GM12865 (cell line): ENCODE measurements at regions not wholly inside any gene's neighbourhood (a gene's known extent, or its start where the extent isn't known, plus 50 kb on each side); places are given as distances from the start of the nearest gene placed in this dataset.

Source experiments
- DNase-seq: peaks from one replicate; pipeline ENCODE4 v3.0.0; 2010; ENCODE audit warnings: low read depth
- H3K4me3 ChIP-seq: 2 replicates; pipeline ENCODE4 v1.5.1; 2011; ENCODE audit warnings: mild to moderate bottlenecking, low read depth, low read length, control low read depth
- TF ChIP-seq, protein P1 (sequence below): IDR thresholded peaks from 2 replicates; pipeline ENCODE4 v1.5.1; 2011; ENCODE audit warnings: low read length, control low read depth, low read depth, inconsistent platforms; ENCODE audit not compliant: insufficient read depth; ENCODE audit errors: missing control alignments

DNA sequence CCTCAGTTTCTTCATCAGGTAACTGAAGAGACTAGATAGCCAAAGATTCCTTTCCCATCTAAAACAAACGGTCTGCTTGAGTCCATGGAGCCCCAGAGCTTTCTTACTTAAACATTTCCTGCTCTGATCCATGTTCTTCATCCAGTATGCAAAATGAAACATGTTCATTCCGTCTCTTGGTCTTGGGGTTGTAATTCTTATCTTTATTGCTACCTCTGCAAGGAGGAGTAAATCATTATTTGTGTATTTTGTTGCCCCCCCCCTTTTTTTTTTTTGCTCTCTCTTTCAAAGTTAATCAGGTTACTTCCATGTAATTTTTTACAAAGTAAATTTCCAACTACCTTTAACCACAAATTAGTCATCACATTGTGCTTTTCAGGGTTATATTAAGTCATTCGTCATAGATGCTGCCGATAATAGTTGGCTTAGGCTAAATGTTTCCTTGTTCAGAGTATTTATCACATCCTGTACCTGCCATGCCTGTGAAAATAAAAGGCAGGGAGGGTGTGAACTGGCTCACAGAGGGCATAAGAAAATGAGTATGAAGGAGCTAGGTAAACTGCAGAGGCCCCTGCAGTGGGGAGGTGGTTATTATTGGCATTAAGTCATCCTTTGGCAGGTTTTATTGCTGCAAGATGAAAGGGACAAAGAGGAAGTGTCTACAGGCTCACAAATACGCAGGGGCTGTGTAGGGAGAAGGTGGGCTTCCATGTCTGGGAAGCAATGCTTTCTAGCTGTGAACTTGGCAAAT lies 76.7 kb upstream of the HS3ST1 start:
- TF ChIP-seq, protein P1, sequence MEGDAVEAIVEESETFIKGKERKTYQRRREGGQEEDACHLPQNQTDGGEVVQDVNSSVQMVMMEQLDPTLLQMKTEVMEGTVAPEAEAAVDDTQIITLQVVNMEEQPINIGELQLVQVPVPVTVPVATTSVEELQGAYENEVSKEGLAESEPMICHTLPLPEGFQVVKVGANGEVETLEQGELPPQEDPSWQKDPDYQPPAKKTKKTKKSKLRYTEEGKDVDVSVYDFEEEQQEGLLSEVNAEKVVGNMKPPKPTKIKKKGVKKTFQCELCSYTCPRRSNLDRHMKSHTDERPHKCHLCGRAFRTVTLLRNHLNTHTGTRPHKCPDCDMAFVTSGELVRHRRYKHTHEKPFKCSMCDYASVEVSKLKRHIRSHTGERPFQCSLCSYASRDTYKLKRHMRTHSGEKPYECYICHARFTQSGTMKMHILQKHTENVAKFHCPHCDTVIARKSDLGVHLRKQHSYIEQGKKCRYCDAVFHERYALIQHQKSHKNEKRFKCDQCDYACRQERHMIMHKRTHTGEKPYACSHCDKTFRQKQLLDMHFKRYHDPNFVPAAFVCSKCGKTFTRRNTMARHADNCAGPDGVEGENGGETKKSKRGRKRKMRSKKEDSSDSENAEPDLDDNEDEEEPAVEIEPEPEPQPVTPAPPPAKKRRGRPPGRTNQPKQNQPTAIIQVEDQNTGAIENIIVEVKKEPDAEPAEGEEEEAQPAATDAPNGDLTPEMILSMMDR = no peak
- no peak overlapping the region for H3K4me3 ChIP-seq
- DNase-seq = no peak

- TF ChIP-seq, protein P1 = no peak
- no peak overlapping the region for H3K4me3 ChIP-seq
- DNase-seq = no peak
Observed at GRCh38 chr4:11503166-11503565, 74.5 kb upstream of the HS3ST1 start.

GRCh38 chr4:11497972-11498371 lies 69.3 kb upstream of the HS3ST1 start:
- no peak for DNase-seq
- H3K4me3 ChIP-seq = no peak overlapping the region
- TF ChIP-seq, protein P1 = no peak

DNA sequence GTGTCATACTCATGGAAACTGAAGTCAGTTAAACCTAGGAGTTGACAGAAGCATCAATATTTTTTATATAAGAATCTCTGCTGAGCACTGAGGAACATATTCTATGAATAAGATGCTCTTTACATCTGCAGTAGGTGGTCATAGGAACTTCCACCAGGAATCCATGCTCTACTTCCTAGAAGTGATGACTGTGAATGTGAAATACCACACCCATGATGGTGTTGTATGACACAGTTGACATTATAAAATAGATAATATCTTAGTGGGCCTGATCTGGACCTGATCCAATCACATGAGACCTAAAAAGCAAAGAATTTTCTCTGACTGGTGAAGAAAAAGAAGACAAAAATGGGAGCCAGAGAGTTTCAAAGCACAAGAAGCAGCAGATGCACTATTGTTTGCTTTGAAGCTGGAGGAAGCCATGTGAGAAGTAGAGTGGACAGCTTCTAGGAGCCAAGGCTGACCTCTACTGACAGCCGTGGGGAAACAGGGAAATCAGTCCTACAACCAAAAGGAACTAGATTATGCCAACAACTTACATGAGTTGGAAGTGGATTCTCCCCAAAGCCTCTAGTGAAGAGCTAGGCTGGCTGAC lies 68.6 kb upstream of the HS3ST1 start:
- no peak overlapping the region for H3K4me3 ChIP-seq
- DNase-seq = peak; percentile 19
- TF ChIP-seq, protein P1 = no peak

- no peak overlapping the region for H3K4me3 ChIP-seq
- no peak for DNase-seq
- TF ChIP-seq, protein P1 = no peak
Observed at GRCh38 chr4:11496351-11496829, 67.7 kb upstream of the HS3ST1 start.

DNA sequence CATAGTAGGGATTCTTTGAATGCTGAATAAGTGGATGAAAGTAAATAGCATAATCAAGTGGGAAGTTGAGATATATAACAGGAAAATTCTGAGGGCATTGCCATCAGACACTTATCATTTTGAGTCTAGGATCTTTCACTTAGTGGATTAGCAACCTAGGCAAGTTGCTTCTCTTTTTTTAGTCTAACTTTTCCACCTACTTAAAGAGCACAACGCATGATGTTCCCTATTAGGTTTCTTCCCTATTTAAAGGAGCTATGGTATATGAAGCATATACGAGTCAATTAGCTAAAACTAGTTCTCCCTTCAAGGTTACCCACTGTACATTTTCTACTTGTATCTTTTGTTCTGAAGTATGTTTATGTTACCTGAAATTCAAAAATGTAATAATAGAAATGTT lies 67.1 kb upstream of the HS3ST1 start:
- H3K4me3 ChIP-seq = no peak overlapping the region
- TF ChIP-seq, protein P1 = no peak
- no peak for DNase-seq
